Stimulated activated CD4-positive, alpha-beta T cell treated with anti-CD3 and anti-CD28 coated beads, Interleukin-15, amount 100 ng/mL, for 48 hours (primary cell): ENCODE measurements at regions not wholly inside any gene's neighbourhood (a gene's known extent, or its start where the extent isn't known, plus 50 kb on each side); places are given as distances from the start of the nearest gene placed in this dataset.
"Not testable (repeated sequence)": the region's sequence is repeated elsewhere in the genome, so short reads cannot be mapped to it uniquely, and the experiment has no call there.

ENCODE experiments used
- DNase-seq, 2 donors: peaks; one replicate each; pipeline ENCODE4 v3.0.0-alpha.2; 2020; ENCODE audit warnings: low read depth in 2 of 2

- DNase-seq: no peak
Measured at GRCh38 chr2:226475650-226476049, 324.0 kb downstream of the IRS1 start.

GRCh38 chr2:226474131-226474530 is 325.5 kb downstream of the IRS1 start:
- no peak for DNase-seq

- DNase-seq: no peak
Measured at GRCh38 chr2:226471987-226472470, 327.6 kb downstream of the IRS1 start.

GRCh38 chr2:226467633-226468032 is 332.0 kb downstream of the IRS1 start:
- no peak for DNase-seq

- DNase-seq: no peak
Measured at GRCh38 chr2:226467221-226467620, 332.4 kb downstream of the IRS1 start.

- no peak for DNase-seq
Measured at GRCh38 chr2:226466589-226466988, 333.0 kb downstream of the IRS1 start.

- no peak for DNase-seq
Measured at GRCh38 chr2:226466124-226466523, 333.5 kb downstream of the IRS1 start.

GRCh38 chr2:226464380-226464779 is 335.2 kb downstream of the IRS1 start:
- no peak for DNase-seq

GRCh38 chr2:226463154-226463553 is 336.5 kb downstream of the IRS1 start:
- no peak for DNase-seq

- no peak for DNase-seq
Measured at GRCh38 chr2:226461981-226462380, 337.6 kb downstream of the IRS1 start.

GRCh38 chr2:226456144-226456543 is 343.5 kb downstream of the IRS1 start:
- DNase-seq: not testable (repeated sequence)

- no peak for DNase-seq
Measured at GRCh38 chr2:226452768-226453167, 346.9 kb downstream of the IRS1 start.

- DNase-seq: no peak
Measured at GRCh38 chr2:226451486-226451885, 348.1 kb downstream of the IRS1 start.

GRCh38 chr2:226450141-226450540 is 349.5 kb downstream of the IRS1 start:
- DNase-seq: no peak

- DNase-seq: no peak
Measured at GRCh38 chr2:226447338-226448300, 352.0 kb downstream of the IRS1 start.

- no peak for DNase-seq
Measured at GRCh38 chr2:226446406-226447001, 353.1 kb downstream of the IRS1 start.

GRCh38 chr2:226445216-226445861 is 354.3 kb downstream of the IRS1 start:
- no peak for DNase-seq

GRCh38 chr2:226443112-226443511 is 356.5 kb downstream of the IRS1 start:
- no peak for DNase-seq

GRCh38 chr2:226440127-226440918 is 359.3 kb downstream of the IRS1 start:
- no peak for DNase-seq

- no peak for DNase-seq
Measured at GRCh38 chr2:226439337-226439736, 360.3 kb downstream of the IRS1 start.

GRCh38 chr2:226435146-226435545 is 364.5 kb downstream of the IRS1 start:
- DNase-seq: no peak

- DNase-seq: no peak
Measured at GRCh38 chr2:226434702-226435101, 364.9 kb downstream of the IRS1 start.
